ENCODE measurements at regions not wholly inside any gene's neighbourhood (a gene's known extent, or its start where the extent isn't known, plus 50 kb on each side); places are given as distances from the start of the nearest gene placed in this dataset.

- TF ChIP-seq EZH2 (IDR thresholded peaks at IDR 0.05; ENCODE audit: insufficient read depth, poor library complexity, severe bottlenecking) (no peak), EZH2phosphoT487 (IDR thresholded peaks at IDR 0.05; ENCODE audit: insufficient read depth, low read depth) (no peak)
These were observed 109.5 kb upstream of the MAN2A1 start for GRCh38 chr5:109580225-109580624.
